ENCODE measurements at regions not wholly inside any gene's neighbourhood (a gene's known extent, or its start where the extent isn't known, plus 50 kb on each side); places are given as distances from the start of the nearest gene placed in this dataset.

- Histone ChIP-seq H3K9me3 (no peaks in the 10 kb centered on the region), H3K27ac (no peak overlapping the region), H3K27me3 (no peaks in the 10 kb centered on the region), H3K4me3 (no peak overlapping the region), H3K4me1 (no peaks in the 10 kb centered on the region), H3K36me3 (no peaks in the 10 kb centered on the region)
- no peak for TF ChIP-seq POLR2A (IDR thresholded peaks at IDR 0.05)
- intact Hi-C loops (cut with DNase I; ENCODE audit: low total_unique reads) = no loop called here
- no peak for DNase-seq
These were observed 91.5 kb upstream of the HIVEP1 start for GRCh38 chr6:11920566-11920965.

GRCh38 chr6:11919771-11920440 is 92.2 kb upstream of the HIVEP1 start:
- intact Hi-C loops (cut with DNase I; ENCODE audit: low total_unique reads) = no loop called here
- no peak for TF ChIP-seq POLR2A (IDR thresholded peaks at IDR 0.05)
- TF ChIP-seq, protein P1, sequence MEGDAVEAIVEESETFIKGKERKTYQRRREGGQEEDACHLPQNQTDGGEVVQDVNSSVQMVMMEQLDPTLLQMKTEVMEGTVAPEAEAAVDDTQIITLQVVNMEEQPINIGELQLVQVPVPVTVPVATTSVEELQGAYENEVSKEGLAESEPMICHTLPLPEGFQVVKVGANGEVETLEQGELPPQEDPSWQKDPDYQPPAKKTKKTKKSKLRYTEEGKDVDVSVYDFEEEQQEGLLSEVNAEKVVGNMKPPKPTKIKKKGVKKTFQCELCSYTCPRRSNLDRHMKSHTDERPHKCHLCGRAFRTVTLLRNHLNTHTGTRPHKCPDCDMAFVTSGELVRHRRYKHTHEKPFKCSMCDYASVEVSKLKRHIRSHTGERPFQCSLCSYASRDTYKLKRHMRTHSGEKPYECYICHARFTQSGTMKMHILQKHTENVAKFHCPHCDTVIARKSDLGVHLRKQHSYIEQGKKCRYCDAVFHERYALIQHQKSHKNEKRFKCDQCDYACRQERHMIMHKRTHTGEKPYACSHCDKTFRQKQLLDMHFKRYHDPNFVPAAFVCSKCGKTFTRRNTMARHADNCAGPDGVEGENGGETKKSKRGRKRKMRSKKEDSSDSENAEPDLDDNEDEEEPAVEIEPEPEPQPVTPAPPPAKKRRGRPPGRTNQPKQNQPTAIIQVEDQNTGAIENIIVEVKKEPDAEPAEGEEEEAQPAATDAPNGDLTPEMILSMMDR (IDR thresholded peaks at IDR 0.05) = no peak
- no peak for DNase-seq
- Histone ChIP-seq H3K4me3 (no peak overlapping the region), H3K4me1 (no peaks in the 10 kb centered on the region), H3K9me3 (no peaks in the 10 kb centered on the region), H3K27me3 (no peaks in the 10 kb centered on the region), H3K36me3 (no peaks in the 10 kb centered on the region), H3K27ac (no peak overlapping the region)

GRCh38 chr6:11918739-11919605 is 93.1 kb upstream of the HIVEP1 start:
- H3K27ac ChIP-seq = no peak overlapping the region
- intact Hi-C loops (cut with DNase I; ENCODE audit: low total_unique reads) = no loop called here
- H3K9me3 ChIP-seq = no peaks in the 10 kb centered on the region

GRCh38 chr6:11917951-11918738 is 94.0 kb upstream of the HIVEP1 start:
- no peak for DNase-seq
- no peaks in the 10 kb centered on the region for H3K4me1 ChIP-seq
- intact Hi-C loops (cut with DNase I; ENCODE audit: low total_unique reads) = no loop called here

More at GRCh38 chr6:11918739-11919605, 93.1 kb upstream of the HIVEP1 start:
- Histone ChIP-seq H3K4me3 (no peak overlapping the region), H3K36me3 (no peaks in the 10 kb centered on the region), H3K4me1 (no peaks in the 10 kb centered on the region), H3K27me3 (no peaks in the 10 kb centered on the region)
- TF ChIP-seq, protein P1 (IDR thresholded peaks at IDR 0.05) = no peak
- no peak for TF ChIP-seq POLR2A (IDR thresholded peaks at IDR 0.05)
- no peak for DNase-seq

DNA sequence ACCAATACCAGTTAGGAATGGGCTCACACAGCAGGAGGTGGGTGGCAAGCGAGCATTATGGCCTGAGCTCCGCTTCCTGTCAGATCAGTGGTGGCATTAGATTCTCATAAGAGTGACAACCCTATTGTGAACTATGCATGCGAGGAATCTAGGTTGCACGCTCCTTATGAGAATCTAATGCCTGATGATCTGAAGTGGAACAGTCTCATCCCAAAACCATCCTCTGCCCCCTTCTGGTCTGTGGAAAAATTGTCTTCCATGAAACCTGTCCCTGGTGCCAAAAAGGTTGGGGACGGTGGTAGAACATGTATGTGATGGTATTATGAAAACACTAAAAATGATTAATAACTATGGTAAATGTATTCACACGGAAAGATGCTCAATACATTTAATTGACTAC is 99.7 kb upstream of the HIVEP1 start:
- TF ChIP-seq, protein P1 (IDR thresholded peaks at IDR 0.05) = no peak
- TF ChIP-seq POLR2A (IDR thresholded peaks at IDR 0.05) = no peak
- intact Hi-C loops (cut with DNase I; ENCODE audit: low total_unique reads) = no loop called here
- no peaks in the 10 kb centered on the region for H3K9me3 ChIP-seq
- no peak for DNase-seq
- no peak overlapping the region for H3K4me3 ChIP-seq
- H3K4me1 ChIP-seq = no peaks in the 10 kb centered on the region
- no peaks in the 10 kb centered on the region for H3K36me3 ChIP-seq
- H3K27me3 ChIP-seq = no peaks in the 10 kb centered on the region
- H3K27ac ChIP-seq = no peak overlapping the region

More at GRCh38 chr6:11917951-11918738, 94.0 kb upstream of the HIVEP1 start:
- no peak overlapping the region for H3K27ac ChIP-seq
- no peaks in the 10 kb centered on the region for H3K36me3 ChIP-seq
- TF ChIP-seq, protein P1 (IDR thresholded peaks at IDR 0.05) = no peak
- no peak for TF ChIP-seq POLR2A (IDR thresholded peaks at IDR 0.05)
- no peaks in the 10 kb centered on the region for H3K27me3 ChIP-seq
- H3K9me3 ChIP-seq = no peaks in the 10 kb centered on the region
- no peak overlapping the region for H3K4me3 ChIP-seq
